ENCODE measurements at regions not wholly inside any gene's neighbourhood (a gene's known extent, or its start where the extent isn't known, plus 50 kb on each side); places are given as distances from the start of the nearest gene placed in this dataset.

GRCh38 chr10:34003561-34003960 lies 669.1 kb upstream of the NRP1 start:
- TF ChIP-seq REST (IDR thresholded peaks at IDR 0.05; ENCODE audit: insufficient read depth in 1 of 2, low read depth in 2 of 2, low read length in 2 of 2) = 0 out of 4 replicates have a peak, but pooled peaks of 1 of the 2 experiments have one; percentile 19
- TF ChIP-seq SIN3A (IDR thresholded peaks at IDR 0.05; ENCODE audit: borderline replicate concordance, insufficient read depth, low read length) = no peak
- no peak for TF ChIP-seq POLR2AphosphoS5 (IDR thresholded peaks at IDR 0.05; ENCODE audit: low read depth, low read length)

GRCh38 chr10:34002896-34003295 lies 668.4 kb upstream of the NRP1 start:
- TF ChIP-seq REST (IDR thresholded peaks at IDR 0.05; ENCODE audit: insufficient read depth in 1 of 2, low read depth in 2 of 2, low read length in 2 of 2) (no peak), TAF1 (IDR thresholded peaks at IDR 0.05; ENCODE audit: borderline replicate concordance, insufficient read depth, low read length) (no peak), FOXP2 (optimal IDR thresholded peaks at IDR 0.05; ENCODE audit: borderline replicate concordance, extremely low read depth, extremely low read length, insufficient read depth) (no peak), POLR2AphosphoS5 (IDR thresholded peaks at IDR 0.05; ENCODE audit: low read depth, low read length) (no peak), SIN3A (IDR thresholded peaks at IDR 0.05; ENCODE audit: borderline replicate concordance, insufficient read depth, low read length) (no peak)

GRCh38 chr10:34001831-34002230 lies 667.4 kb upstream of the NRP1 start:
- no peak for TF ChIP-seq POLR2AphosphoS5 (IDR thresholded peaks at IDR 0.05; ENCODE audit: low read depth, low read length)
- no peak for TF ChIP-seq TAF1 (IDR thresholded peaks at IDR 0.05; ENCODE audit: borderline replicate concordance, insufficient read depth, low read length)

GRCh38 chr10:34001087-34001580 lies 666.7 kb upstream of the NRP1 start:
- no peak for TF ChIP-seq POLR2AphosphoS5 (IDR thresholded peaks at IDR 0.05; ENCODE audit: low read depth, low read length)
- no peak for TF ChIP-seq FOXP2 (optimal IDR thresholded peaks at IDR 0.05; ENCODE audit: borderline replicate concordance, extremely low read depth, extremely low read length, insufficient read depth)
- TF ChIP-seq SIN3A (IDR thresholded peaks at IDR 0.05; ENCODE audit: borderline replicate concordance, insufficient read depth, low read length) = no peak
- TF ChIP-seq TAF1 (IDR thresholded peaks at IDR 0.05; ENCODE audit: borderline replicate concordance, insufficient read depth, low read length) = no peak
- no peak for TF ChIP-seq REST (IDR thresholded peaks at IDR 0.05; ENCODE audit: insufficient read depth in 1 of 2, low read depth in 2 of 2, low read length in 2 of 2)

- TF ChIP-seq REST (IDR thresholded peaks at IDR 0.05; ENCODE audit: insufficient read depth in 1 of 2, low read depth in 2 of 2, low read length in 2 of 2) = no peak
- TF ChIP-seq TAF1 (IDR thresholded peaks at IDR 0.05; ENCODE audit: borderline replicate concordance, insufficient read depth, low read length) = no peak
- no peak for TF ChIP-seq SIN3A (IDR thresholded peaks at IDR 0.05; ENCODE audit: borderline replicate concordance, insufficient read depth, low read length)
Observed at GRCh38 chr10:33993917-33994316, 659.5 kb upstream of the NRP1 start.

Data from PFSK-1 (cell line).